ENCODE measurements at regions not wholly inside any gene's neighbourhood (a gene's known extent, or its start where the extent isn't known, plus 50 kb on each side); places are given as distances from the start of the nearest gene placed in this dataset.
"Not testable (repeated sequence)": the region's sequence is repeated elsewhere in the genome, so short reads cannot be mapped to it uniquely, and the experiment has no call there.

DNA sequence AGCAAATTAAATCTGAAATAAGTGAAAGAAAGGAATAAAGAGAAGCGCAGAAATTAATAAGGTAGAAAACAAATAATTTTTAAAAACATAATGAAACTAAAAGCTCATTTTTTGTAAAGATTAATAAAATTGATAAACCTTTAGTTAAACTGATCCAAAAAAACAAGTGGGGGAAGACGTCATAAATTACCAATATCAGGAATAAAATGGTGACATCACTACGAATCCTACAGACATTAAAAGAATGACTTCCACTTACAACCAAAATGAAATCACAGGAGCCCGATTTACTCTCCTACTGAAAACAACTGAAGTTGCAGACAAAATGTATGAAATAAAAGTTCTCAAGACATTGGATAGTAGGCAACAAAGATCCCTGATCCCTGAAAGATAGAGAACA, 68.1 kb upstream of the IFFO2 start:
- DNase-seq (ENCODE audit: low read depth in 3 of 3) = no peak

DNA sequence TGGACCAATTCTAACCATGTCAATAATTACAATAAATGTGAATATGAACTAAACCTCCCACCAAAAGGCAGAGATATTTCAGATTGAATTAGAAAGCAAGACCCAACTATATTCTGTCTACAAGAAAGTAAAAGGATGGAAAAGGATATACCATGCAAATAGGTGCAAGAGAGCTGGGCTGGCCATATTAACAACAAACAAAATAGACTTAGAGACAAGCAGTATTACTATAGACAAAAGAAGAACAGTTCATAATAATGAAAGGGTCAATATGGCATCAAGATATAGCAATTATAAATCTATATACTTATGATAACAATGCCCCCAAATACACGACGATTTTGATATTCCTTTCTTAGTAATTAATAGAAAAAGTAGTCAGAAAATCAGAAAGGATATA, 67.3 kb upstream of the IFFO2 start:
- DNase-seq (ENCODE audit: low read depth in 3 of 3) = no peak

DNA sequence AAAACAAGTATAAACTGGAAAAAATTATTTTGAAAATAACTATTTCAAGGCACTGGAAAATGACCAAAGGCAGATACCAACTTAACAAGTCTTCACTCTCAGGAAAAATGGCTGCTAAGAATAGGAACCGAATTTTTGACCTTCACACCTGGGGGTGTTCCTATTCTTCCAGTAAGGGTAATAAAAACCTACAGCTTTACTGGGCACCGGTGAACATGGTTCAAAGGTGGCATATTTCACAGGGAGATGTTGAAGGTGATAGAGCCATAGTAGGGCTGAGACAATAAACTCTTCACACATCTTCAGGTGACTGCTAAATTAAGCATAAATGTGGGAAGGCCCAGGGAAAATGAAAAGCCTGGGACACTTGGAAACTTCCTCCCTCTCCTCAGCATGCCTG, 65.4 kb upstream of the IFFO2 start:
- no peak for DNase-seq (ENCODE audit: low read depth in 3 of 3)

DNA sequence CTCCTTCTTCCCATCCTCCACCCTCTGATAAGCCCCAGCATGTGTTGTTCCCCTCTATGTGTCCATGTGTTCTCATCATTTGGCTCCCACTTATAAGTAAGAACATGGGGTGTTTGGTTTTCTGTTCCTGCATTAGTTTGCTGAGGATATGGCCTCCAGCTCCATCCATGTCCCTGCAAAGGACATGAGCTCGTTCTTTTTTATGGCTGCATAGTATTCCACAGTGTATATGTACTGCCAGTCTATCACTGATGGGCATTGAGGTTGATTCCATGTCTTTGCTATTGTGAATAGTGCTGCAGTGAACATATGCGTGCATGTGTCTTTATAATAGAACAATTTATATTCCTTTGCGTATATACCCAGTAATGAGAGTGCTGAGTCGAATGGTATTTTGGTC, 62.8 kb upstream of the IFFO2 start:
- not testable (repeated sequence) for DNase-seq (ENCODE audit: low read depth in 3 of 3)

DNA sequence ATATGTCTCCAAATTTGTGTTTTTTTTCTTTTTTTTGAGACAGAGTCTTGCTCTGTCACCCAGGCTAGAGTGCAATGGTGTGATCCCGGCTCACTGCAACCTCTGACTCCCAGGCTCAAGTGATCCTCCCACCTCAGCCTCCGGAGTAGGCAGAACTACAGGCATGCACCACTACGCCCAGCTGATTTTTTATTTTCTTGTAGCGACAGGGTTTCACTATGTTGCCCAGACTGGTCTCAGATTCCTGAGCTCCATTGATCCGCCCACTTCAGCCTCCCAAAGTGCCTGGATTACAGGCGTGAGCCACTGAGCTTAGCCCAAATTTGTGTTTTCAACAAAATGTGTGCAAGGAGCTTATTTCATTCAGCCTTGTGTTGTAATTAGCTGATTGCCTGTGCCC, 59.0 kb upstream of the IFFO2 start:
- DNase-seq (ENCODE audit: low read depth in 3 of 3) = no peak

DNA sequence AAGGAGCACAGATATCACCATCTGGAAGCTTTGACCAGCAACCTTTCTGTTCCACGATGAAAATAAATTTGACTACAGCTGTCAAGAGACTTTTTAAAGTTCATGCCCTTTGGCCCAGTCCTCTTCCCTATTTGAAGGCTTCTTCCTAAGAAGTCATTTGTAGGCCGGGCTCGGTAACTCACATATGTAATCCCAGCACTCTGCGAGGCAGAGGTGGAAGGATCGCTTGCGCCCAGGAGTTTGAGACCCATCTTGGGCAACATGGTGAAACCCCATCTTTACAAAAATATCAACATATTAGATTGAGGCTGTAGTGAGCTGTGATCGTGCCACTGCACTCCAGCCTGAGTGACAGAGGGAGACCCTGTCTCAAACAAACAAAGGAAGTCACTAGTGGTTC, 58.3 kb upstream of the IFFO2 start:
- DNase-seq (ENCODE audit: low read depth in 3 of 3) = no peak

DNA sequence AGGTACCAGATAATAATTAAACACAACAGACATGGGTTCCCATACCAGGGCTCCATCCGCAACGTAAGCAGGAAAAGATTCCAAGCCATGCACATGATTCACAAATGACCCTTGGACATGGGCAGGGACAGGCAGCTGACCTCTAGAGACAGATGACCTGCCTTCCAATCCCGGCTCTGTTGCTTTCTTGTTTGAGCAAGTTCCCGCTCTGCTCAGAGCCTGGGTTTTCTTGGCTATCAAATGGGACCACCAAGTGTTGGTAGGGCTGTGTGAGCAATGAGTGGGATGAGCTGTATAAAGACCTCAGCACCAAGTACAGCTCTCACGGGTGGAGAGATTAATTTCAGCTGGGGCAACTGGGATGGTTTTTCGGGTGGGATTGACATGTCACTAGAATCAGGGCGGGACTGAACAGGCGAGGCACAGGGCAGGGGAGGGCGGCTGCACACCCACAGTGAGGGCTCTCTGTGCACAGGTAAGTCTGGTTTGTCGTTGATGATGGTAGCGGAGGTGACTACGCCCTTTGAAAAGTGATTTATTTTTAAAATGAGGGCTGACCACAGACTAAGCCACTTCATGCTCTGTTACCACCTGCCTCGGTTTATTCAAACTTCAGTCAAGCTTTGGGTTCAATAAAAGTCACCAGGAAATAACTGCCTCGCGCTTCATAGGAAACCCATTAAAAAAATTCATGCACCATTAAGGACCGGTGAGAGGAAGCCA, 57.5 kb upstream of the IFFO2 start:
- no peak for DNase-seq (ENCODE audit: low read depth in 3 of 3)

DNA sequence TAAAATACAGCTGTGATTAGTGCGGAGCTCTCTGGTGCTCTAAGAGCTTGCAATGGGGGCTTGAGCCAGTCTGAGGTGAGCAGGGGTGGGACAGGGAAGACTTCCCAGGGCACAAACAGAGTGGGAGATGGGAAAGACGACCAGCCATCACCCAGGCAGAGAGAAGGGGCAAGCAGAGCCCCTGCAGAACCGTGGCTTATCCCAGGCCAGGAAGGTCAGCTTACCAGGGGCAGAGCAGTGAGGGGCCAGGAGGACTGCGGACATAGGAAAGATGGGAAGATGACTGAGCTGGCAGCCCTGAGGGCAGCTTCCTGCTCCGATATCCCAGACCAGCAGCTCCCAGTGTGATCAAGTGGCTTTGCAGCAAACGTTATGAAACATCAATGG, 55.4 kb upstream of the IFFO2 start:
- no peak for DNase-seq (ENCODE audit: low read depth in 3 of 3)

DNA sequence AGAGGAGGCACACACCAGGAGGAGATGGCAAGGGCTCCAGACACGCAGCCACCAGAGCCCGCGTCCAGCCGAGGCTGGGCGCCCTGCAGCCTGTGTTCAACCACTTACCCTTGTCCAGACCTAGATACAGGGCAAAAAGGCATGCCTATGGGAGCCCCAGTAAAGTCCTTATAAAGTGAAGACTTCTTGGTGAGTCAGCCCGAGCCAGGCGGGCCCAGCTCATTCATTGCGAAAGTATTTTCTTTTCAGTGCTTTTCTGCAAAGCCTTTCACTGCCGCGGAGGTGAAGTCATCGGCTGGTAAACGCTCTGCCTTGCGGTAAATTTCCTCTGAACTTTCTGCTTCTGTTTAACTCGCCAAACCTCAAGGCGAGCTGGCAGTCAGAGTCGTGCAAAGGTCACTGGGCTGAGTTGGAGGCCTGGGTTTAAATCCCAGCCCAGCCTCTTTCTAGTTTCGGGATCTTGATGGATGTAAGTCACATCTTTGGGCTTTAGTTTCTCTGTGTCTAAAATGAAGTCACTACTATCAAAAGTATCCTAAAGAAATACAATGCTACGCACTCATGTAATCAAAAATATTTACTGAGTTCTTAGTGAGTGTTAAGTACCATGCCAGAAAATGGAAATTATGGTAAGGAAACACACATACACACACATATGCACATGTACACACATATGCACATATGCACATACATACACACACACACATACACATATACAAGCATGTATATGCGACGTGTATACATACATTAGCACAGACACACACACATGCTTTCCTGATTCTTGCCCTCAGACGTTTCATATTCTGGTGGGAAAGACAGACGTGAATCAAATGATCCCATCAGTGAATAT, 54.7 kb upstream of the IFFO2 start:
- DNase-seq (ENCODE audit: low read depth in 3 of 3) = peak; percentile 37 to 57 (median 44)

DNA sequence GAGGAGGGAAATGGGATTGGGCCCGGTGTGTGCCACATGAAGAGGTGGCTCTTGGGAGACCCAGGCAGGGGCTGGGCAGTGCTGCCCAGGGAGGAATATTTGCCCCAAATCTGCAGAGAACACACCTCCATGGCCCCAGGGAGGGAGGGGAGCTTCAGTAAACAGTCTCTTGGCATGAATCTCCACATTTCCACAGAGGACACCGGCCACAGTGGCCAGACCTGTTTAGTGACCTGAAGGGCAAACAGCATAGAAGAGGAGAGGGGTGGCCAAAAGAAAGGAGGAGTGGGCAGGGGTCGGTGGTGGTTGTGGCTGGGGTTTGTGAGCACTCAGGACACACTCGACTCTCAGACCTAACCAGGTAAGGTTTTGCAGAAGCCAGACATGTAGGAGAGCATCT, 54.0 kb upstream of the IFFO2 start:
- no peak for DNase-seq (ENCODE audit: low read depth in 3 of 3)

DNA sequence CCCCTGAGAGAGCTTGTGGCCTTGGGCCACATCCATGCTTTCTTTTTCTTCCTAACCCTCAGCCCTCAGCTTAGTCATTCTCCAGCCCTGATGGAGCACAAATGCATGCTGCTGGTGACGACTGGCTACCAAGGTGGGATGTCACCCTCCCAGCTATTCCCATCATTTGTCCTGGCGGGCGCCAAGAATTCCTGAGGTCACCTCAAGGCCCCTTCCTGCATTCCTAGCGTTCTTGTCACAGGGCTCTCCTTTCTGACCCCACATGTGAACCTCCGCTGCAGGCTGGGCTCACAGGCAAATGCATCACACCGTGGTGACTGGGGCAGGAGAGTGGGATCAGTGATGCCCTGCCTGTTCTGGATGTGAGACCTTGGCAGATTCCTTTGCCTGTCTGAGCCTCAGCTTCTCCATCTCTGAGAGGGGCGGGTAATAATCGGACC, 53.4 kb upstream of the IFFO2 start:
- DNase-seq (ENCODE audit: low read depth in 3 of 3) = no peak

DNA sequence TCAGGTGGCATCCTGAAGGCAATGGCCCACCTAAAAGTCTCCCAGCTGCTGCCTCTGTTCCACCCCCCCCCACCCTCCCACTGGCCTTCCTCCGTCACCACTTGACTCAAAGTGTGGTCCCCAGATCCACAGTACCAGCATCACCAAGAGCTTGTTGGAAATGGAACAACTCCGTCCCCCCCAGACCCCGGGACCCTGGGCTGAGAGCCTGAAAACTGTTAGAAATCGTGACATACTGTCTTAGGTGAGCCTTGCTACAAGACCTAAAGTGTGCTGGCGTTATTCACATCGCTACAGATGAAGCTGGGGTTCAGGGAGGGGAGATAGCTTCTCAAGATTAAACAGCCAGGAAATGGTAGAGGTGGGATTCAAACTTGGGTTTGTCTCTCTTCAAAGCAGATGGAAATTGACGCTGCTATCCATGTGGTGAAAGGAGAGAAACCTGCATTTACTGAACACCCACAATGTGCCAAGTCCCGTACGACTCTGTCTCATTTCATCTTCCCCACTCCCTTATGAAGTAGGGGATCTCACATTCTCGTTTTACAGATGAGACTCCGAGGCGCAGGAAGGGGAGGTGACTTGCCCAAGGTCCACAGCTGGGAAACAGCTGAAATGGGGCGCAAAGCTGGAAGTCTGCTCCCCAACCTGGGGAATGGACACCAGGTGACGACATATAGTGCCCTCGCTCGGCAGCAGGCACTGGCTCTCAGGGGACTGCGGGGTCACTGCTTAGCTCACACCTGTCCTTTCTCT, 52.8 kb upstream of the IFFO2 start:
- DNase-seq (ENCODE audit: low read depth in 3 of 3) = no peak

DNA sequence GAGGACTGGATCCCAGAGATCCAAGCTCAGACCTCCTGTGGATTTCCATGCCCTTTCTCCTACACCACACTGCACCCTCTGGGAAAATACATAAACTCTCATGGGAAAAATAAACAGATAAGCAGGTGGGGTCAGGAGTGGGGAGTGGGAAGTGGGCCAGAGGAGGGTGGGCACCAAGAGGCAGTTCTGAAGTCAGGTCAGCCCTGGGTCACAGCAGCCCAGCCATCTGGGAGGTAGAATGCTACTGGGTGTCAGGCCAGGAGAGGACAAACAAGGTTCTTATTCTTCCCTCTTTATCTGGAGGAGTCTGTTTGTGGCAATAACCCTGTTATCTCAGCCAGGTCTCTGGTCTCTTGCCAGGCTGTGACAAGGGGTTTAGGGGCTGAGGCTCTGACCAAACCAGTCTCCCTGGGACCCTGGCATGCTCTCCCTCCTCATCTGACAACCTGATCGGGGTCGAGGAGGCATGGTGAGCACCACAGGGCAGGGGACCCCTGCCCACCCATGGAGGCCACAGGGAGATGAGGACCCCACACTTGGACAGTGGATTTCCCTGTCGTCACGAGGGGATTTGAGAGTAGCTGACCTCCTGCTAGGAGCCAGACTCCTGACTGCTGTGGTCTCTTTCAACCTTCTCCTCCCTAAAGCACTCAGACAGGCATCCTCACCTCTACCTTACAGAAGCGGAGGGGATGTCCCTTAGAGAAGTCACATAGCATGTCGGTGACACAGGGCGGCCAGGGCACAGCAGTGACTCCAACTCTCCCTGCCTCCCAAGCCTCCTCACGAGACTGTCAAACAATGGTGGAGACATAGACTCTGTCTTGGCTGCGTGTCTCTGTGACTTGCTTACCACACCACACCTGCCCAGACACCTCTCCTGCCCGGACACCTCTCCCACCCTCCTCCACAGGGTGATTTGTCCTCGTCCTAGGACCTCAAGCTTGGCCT, 51.3 kb upstream of the IFFO2 start:
- no peak for DNase-seq (ENCODE audit: low read depth in 3 of 3)

DNA sequence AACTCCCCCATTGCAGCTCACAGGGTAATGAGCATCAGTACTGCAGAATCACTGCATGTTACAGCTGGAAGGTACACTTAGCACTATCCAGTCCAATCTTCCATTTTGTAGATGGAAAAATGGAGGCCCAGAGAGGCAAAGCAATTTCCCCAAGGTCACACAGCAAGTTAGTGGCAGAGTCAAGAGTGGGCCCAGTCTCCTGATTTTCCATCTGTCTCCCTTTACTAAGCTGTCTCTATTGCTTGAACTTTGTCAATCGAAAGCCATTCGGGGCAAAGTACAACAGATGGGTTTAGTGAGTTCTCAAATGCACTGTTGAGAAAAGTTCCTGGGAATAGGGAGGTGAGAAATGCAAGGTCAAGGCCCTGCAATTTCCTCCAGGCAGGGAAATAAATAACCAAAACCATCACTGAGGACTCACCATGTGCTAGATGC, 50.4 kb upstream of the IFFO2 start:
- DNase-seq (ENCODE audit: low read depth in 3 of 3) = no peak

All from stimulated activated CD4-positive, alpha-beta T cell treated with anti-CD3 and anti-CD28 coated beads, TNF-alpha, amount 100 ng/mL, for 4 hours (primary cell).